AG20443 (cell line): ENCODE measurements at regions not wholly inside any gene's neighbourhood (a gene's known extent, or its start where the extent isn't known, plus 50 kb on each side); places are given as distances from the start of the nearest gene placed in this dataset.
"Not testable (repeated sequence)": the region's sequence is repeated elsewhere in the genome, so short reads cannot be mapped to it uniquely, and the experiment has no call there.

Experiments used
- DNase-seq: peaks from one replicate; pipeline ENCODE4 v3.0.0; 2012; ENCODE audit warnings: low spot score, mixed read lengths

DNA sequence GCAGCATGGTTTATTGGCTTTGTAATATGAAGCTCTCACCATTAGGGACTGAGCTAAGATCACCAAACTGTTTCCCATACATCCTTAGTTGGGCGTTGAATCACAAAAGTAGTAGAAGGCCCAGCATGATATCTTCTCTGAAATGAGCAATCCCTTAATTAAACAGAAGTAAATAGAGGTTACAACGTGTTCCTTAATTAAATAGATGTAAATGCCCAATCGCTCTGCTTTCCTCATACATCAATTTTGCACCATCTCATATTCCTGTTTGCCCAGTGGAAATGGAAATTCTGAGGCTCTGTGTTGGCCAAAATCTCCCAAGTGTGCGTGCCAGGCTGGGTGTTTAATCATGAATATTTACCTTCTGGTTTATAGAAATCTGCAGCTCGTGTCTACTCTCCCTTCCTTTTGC lies 107.4 kb upstream of the FOXB1 start:
- no peak for DNase-seq

DNA sequence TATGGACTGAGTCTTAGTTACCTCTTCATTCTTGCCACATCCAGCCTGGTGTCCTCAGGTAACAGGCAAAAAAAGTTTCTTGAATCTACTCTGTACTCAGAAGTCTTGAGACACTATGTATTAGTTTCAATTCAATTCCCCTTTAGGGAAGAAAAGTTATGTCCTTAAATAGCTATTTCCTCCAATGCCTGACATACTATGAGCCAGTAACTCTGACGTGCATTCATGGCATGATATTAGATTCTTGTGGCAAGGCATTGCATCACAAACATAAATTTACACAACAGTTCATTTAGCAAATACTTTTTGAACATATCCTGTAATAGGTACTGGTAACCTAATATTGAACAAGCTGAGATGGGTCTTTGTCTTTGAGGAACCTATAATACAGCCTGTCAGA lies 109.3 kb upstream of the FOXB1 start:
- DNase-seq, result no peak

DNA sequence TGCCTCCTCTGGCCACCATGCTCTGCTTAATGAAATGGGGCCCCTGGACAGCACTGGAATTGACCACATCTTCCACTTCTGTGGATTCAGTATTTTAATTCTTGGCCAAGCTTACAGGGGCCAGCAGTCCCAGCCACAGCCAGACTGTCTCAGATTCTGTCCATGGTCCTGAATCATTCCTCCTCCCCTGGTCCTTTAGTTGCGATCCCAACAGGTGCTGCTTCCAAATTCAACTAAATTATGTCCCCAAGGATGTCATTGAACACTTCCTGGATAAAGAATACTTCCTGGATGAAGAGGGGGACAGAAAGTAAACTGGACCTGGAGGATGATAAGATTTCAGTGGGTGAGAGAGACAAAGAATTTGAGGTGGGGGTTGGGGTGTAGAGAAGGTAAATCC lies 111.1 kb upstream of the FOXB1 start:
- DNase-seq, result peak; percentile 30

GRCh38 chr15:59887870-59888269 lies 116.2 kb upstream of the FOXB1 start:
- not testable (repeated sequence) for DNase-seq

GRCh38 chr15:59887211-59887610 lies 116.9 kb upstream of the FOXB1 start:
- no peak for DNase-seq

GRCh38 chr15:59886441-59886840 lies 117.7 kb upstream of the FOXB1 start:
- no peak for DNase-seq

DNA sequence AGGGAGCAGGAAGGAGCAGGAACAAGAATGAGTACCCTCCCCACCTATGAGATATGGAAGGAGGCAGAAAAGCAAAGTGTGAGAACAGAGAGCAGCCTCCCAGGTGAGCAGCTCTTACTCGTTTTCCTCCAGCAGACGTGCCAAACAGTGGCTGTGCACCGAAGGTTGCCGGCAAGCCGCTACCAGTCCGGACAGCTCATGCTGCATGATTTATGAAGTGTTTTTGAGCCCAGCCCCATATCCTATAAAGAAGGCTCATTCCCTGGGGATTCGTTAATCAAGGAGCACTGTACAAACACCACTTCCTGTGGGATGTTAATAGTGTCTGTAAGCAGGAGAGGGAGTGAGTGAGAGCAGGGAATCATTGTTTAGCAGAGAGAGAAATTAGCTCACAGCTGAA lies 118.3 kb upstream of the FOXB1 start:
- DNase-seq, result no peak

DNA sequence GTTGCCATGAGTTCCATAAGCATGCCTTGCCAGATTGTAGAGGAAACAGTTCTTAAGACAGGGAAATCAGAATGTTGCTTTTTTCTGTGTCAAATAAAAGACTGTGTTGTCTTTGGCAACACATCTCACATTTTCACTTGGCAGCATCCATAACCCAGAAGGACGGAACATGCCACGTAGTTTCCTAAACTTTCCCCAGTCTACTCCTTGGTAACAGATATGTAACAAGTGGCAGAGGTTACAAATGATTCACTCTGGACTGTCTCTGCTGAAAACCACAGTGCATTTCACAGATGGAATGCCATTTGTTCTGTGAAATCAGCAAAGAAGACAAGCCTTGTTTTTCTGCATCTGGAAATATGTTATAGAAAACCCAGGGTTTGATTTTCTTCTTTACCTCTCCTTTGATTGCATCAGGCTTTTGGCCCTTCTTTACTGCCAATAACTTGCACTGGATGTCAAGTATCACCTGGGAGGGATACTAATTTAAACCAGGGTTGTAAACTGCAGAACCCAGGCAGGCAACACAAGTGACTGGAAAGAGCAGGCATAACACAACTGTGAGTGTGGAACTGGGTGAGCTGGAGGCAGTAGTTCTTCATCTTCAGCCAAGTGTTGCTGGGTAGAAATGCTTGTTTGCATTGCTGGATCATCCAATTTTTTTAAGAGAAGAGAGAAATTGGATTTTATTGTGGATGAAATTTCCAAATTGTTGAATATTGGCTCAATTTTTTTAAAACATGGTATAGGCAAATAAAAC lies 124.4 kb upstream of the FOXB1 start:
- peak; percentile 60 for DNase-seq

DNA sequence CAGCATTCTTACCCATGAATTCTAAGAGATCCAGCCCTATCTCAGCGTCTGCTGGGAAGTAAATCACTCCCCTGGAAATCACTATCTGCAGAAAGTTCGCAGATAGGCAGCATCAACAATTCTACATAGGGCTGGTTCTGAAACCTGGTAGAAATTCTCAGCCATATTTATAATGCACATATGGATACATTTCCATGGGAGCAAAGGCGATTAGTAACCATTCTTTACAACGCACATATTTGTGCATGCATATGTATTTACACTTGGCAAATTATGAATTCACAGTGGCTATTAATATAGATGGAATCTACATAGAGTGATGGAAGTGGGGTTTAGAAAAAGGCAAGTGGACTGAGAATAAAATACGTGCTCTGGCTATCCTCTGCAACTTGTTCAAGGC lies 128.0 kb upstream of the FOXB1 start:
- DNase-seq, result no peak

- DNase-seq, result no peak
Observed at GRCh38 chr15:59873644-59874272, 130.4 kb upstream of the FOXB1 start.

GRCh38 chr15:59867086-59867855 lies 136.8 kb upstream of the FOXB1 start:
- no peak for DNase-seq

GRCh38 chr15:59866642-59867041 lies 137.5 kb upstream of the FOXB1 start:
- no peak for DNase-seq

DNA sequence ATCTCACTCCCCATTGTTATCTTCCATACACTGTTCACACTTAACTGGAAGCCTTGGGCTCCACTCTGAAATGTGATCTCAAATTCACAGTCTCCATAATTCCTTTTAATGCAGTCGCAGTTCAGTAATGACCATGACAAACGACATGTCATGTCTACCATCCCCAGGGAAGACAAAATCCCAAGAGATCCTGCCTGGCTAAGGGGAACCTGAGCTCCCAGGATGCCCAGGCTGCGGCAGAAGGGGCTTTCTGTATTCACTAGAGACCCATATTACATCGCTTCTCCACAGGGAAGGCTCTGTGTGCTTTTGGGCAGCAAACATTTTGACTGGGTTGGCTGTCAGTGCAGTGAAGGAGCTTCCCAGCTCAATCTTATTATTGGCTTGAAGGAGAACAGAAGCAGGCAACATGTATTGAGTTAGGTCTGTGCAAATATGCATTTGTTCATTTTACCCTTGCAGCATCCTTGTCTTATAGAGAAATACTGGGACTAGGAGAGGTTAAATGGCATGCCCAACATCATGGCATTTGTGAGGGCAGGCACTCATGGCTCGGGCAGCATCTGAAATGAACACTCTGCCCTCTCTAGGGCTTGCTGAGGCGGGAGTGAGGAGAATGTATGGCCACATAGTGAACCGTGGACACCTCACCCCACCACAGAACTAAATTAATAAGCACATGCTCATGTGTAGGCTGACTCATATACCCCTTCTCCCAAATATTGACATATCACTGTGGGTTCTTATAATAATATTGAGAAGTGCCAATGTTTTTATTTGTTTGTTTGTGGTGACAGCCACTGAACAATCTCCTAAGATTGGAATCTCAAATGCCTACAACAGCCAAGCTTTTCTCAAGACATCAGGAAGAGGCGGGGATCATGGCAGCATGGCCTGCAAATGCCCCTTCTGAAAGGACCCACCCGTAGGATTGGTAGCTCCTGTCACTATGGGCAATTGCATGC lies 141.6 kb upstream of the FOXB1 start:
- DNase-seq, result no peak

DNA sequence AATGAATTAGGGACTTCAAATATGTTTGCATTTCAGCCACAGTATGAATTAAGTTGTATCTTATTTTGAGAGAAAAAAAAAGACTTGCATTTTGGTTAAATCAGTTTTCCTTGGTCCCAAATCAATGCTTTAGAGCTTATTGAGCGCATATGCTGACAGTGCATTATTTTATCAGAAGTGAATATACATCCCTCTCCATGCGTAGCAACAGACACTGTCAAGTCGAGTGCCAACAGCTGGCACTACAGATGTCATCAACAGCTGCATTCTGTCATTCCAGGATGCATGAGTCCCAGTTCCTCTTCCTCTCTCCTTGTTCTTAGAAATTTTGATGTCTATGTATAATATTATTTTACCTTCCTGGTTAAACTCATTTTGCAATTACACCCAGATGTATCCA lies 156.1 kb upstream of the FOXB1 start:
- no peak for DNase-seq

- no peak for DNase-seq
Observed at GRCh38 chr15:59845942-59846499, 156.9 kb upstream of the BNIP2 start.

DNA sequence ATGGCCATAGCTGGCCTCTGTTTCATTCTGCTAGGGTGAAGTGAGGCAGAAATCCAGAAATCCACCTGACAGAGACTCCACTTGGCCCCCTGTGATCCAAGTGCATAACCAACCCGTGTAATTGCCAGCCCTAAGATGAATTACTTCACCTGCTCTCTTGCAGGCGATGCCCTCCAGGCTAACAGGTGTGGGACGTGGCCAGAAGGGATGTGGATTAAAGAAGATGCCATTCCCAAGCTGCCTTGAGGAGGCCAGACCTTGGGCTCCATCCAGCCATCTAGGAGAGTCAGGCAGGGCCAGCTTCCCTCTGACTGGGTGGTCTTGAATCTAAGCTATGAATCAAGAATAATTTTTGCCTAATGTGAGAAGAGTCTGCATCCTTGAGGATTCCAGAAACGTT lies 154.5 kb upstream of the BNIP2 start:
- no peak for DNase-seq

- DNase-seq, result no peak
Observed at GRCh38 chr15:59841036-59841435, 151.9 kb upstream of the BNIP2 start.

- DNase-seq, result no peak
Observed at GRCh38 chr15:59839906-59840305, 150.8 kb upstream of the BNIP2 start.

DNA sequence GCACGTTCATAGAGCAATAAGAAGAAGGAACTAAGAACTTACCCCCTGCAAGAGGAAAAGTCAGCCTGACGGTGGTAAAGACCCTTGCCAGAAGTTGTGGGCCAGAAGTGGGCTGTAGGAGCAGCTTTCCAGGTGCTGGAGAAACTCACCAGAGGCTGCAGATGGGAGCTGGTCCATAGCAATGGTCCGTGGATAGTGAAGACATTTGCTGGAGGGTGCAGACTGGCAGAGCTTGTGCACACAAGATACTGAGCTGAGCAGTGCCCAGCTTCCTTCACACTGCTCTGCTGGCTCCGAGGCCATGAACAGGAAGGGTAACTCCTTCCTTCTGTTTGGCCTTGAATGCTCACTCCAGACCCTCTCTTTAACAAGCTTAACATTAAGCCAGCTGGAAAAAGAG lies 149.8 kb upstream of the BNIP2 start:
- no peak for DNase-seq

DNA sequence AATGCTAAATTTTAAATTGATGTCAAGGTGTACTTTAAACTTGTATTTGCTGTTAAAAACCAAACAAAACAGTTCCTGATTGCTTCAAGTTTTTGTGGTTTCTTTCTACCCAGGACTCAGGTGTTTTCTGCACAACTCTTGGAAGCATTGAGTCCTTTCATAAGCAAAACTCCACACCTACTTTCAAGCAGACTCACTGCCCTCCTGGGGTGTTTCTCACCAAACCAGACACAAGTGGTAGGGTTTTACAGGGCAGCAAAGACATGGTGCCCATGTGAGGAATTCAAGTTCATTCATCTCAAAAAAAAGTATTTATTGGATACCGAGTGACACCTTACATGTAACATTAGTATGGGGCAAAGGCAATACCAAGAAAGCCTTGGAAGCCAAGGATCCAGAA lies 146.7 kb upstream of the BNIP2 start:
- DNase-seq, result no peak

DNA sequence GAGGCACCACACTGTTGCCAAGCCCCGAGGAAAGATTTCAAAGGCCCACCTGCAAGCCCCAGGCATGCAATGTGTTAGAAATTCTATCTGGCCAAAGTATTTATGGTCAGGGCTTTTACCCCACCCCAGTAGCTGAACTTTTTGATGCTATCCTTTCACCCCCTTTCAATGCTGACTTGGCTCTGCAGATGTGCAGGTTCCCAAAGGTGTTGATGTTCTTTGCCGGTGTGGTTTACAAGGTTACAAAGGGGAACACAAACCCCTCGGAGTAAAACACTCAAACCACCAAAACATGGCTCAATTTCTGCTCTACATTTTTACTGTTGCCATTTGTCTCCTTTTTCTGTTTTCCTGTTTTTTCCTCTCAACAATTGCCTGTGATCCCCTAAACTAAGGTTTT lies 145.4 kb upstream of the BNIP2 start:
- DNase-seq, result no peak

- DNase-seq, result no peak
Observed at GRCh38 chr15:59833366-59833765, 144.2 kb upstream of the BNIP2 start.
